DOHH2 (cell line): ENCODE measurements at regions not wholly inside any gene's neighbourhood (a gene's known extent, or its start where the extent isn't known, plus 50 kb on each side); places are given as distances from the start of the nearest gene placed in this dataset.

Experiments
- CTCF ChIP-seq: fragments of 200-600 bp; sonication (generic); IDR thresholded peaks from one replicate; pipeline ENCODE4 v1.5.1; 2014; ENCODE audit warnings: antibody characterized with exemption, mild to moderate bottlenecking, low read depth, low read length; ENCODE audit not compliant: poor library complexity, severe bottlenecking
- EZH2phosphoT487 ChIP-seq: fragments of 200-600 bp; sonication (generic); IDR thresholded peaks from 2 replicates; pipeline ENCODE4 v1.6.1; 2017; ENCODE audit warnings: borderline replicate concordance, mild to moderate bottlenecking, antibody characterized with exemption, low read length, moderate library complexity, mixed read lengths

GRCh38 chr15:93880358-93880757 is 351.0 kb upstream of the MCTP2 start:
- TF ChIP-seq CTCF (no peak), EZH2phosphoT487 (no peak)
